Activated CD8-positive, alpha-beta memory T cell treated with anti-CD3 and anti-CD28 coated beads, Interleukin-2, amount 50 U/mL, for 24 hours (primary cell): ENCODE measurements at regions not wholly inside any gene's neighbourhood (a gene's known extent, or its start where the extent isn't known, plus 50 kb on each side); places are given as distances from the start of the nearest gene placed in this dataset.

ENCODE experiments used
- DNase-seq: peaks from one replicate; pipeline ENCODE4 v3.0.0-alpha.2; 2020; ENCODE audit errors: extremely low read depth

GRCh38 chr6:104418839-104419238, 440.9 kb downstream of the HACE1 start:
- DNase-seq = no peak

- DNase-seq = no peak
Measured at GRCh38 chr6:104418125-104418524, 441.6 kb downstream of the HACE1 start.

GRCh38 chr6:104414723-104415122, 445.0 kb downstream of the HACE1 start:
- no peak for DNase-seq

GRCh38 chr6:104413767-104414166, 446.0 kb downstream of the HACE1 start:
- no peak for DNase-seq

GRCh38 chr6:104411302-104411701, 448.4 kb downstream of the HACE1 start:
- DNase-seq = no peak

GRCh38 chr6:104409913-104410312, 449.8 kb downstream of the HACE1 start:
- no peak for DNase-seq

GRCh38 chr6:104407957-104408356, 451.8 kb downstream of the HACE1 start:
- no peak for DNase-seq

- DNase-seq = no peak
Measured at GRCh38 chr6:104404377-104404776, 455.3 kb downstream of the HACE1 start.

GRCh38 chr6:104402572-104402971, 457.1 kb downstream of the HACE1 start:
- DNase-seq = no peak

- no peak for DNase-seq
Measured at GRCh38 chr6:104401926-104402325, 457.8 kb downstream of the HACE1 start.

- no peak for DNase-seq
Measured at GRCh38 chr6:104400844-104401243, 458.9 kb downstream of the HACE1 start.

- no peak for DNase-seq
Measured at GRCh38 chr6:104396077-104396476, 463.6 kb downstream of the HACE1 start.

GRCh38 chr6:104381907-104382306, 477.8 kb downstream of the HACE1 start:
- DNase-seq = no peak

GRCh38 chr6:104365451-104366234, 494.1 kb downstream of the HACE1 start:
- DNase-seq = no peak

- DNase-seq = no peak
Measured at GRCh38 chr6:104357928-104358327, 501.8 kb downstream of the HACE1 start.

- DNase-seq = no peak
Measured at GRCh38 chr6:104356197-104356596, 503.5 kb downstream of the HACE1 start.

GRCh38 chr6:104349191-104349590, 510.5 kb downstream of the HACE1 start:
- no peak for DNase-seq

- no peak for DNase-seq
Measured at GRCh38 chr6:104344223-104344622, 515.5 kb downstream of the HACE1 start.

GRCh38 chr6:104332364-104332763, 527.4 kb downstream of the HACE1 start:
- no peak for DNase-seq

GRCh38 chr6:104326173-104327001, 533.3 kb downstream of the HACE1 start:
- DNase-seq = no peak

GRCh38 chr6:104325341-104326172, 534.2 kb downstream of the HACE1 start:
- no peak for DNase-seq

- no peak for DNase-seq
Measured at GRCh38 chr6:104324301-104324700, 535.4 kb downstream of the HACE1 start.
